ENCODE measurements at regions not wholly inside any gene's neighbourhood (a gene's known extent, or its start where the extent isn't known, plus 50 kb on each side); places are given as distances from the start of the nearest gene placed in this dataset.

- H3K27ac ChIP-seq, result no peak overlapping the region
- H3K4me3 ChIP-seq, result no peak overlapping the region
- H3K9me3 ChIP-seq, result no peaks in the 10 kb centered on the region
- DNase-seq, result no peak
- no peaks in the 10 kb centered on the region for H3K4me1 ChIP-seq
- intact Hi-C loops (cut with DNase I), result no loop called here
- no peak overlapping the region for H3K9ac ChIP-seq (ENCODE audit: low read depth in 2 of 2, low read length in 2 of 2)
- H3K27me3 ChIP-seq, result no peaks in the 10 kb centered on the region
- H3K36me3 ChIP-seq, result no peaks in the 10 kb centered on the region
- TF ChIP-seq, protein P1, sequence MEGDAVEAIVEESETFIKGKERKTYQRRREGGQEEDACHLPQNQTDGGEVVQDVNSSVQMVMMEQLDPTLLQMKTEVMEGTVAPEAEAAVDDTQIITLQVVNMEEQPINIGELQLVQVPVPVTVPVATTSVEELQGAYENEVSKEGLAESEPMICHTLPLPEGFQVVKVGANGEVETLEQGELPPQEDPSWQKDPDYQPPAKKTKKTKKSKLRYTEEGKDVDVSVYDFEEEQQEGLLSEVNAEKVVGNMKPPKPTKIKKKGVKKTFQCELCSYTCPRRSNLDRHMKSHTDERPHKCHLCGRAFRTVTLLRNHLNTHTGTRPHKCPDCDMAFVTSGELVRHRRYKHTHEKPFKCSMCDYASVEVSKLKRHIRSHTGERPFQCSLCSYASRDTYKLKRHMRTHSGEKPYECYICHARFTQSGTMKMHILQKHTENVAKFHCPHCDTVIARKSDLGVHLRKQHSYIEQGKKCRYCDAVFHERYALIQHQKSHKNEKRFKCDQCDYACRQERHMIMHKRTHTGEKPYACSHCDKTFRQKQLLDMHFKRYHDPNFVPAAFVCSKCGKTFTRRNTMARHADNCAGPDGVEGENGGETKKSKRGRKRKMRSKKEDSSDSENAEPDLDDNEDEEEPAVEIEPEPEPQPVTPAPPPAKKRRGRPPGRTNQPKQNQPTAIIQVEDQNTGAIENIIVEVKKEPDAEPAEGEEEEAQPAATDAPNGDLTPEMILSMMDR (IDR thresholded peaks at IDR 0.05), result no peak
These were observed 598.6 kb downstream of the NYAP2 start for GRCh38 chr2:225998116-225998515.

DNA sequence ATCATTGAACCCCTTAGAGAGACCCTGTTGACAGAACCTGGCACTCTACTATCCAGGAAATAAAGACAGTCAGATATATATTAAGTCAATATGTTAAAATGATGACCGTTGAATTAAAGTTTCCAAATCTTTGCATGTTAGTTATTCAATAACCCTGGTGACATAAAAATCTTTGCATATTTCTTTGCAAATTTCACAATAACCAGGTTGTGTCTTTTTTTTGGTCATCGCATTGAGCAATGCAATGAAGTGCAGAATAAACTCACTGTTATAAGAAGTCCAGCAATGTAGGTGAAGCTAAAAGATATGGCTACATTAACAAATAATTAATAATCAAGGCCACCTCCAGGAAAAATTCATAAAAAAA, 596.9 kb downstream of the NYAP2 start:
- Histone ChIP-seq H3K36me3 (no peaks in the 10 kb centered on the region), H3K27ac (no peak overlapping the region), H3K9me3 (no peaks in the 10 kb centered on the region), H3K27me3 (no peaks in the 10 kb centered on the region), H3K9ac (ENCODE audit: low read depth in 2 of 2, low read length in 2 of 2) (no peak overlapping the region), H3K4me1 (no peaks in the 10 kb centered on the region), H3K4me3 (no peak overlapping the region)
- intact Hi-C loops (cut with DNase I), result no loop called here
- DNase-seq, result no peak
- TF ChIP-seq, protein P1 (IDR thresholded peaks at IDR 0.05), result no peak

DNA sequence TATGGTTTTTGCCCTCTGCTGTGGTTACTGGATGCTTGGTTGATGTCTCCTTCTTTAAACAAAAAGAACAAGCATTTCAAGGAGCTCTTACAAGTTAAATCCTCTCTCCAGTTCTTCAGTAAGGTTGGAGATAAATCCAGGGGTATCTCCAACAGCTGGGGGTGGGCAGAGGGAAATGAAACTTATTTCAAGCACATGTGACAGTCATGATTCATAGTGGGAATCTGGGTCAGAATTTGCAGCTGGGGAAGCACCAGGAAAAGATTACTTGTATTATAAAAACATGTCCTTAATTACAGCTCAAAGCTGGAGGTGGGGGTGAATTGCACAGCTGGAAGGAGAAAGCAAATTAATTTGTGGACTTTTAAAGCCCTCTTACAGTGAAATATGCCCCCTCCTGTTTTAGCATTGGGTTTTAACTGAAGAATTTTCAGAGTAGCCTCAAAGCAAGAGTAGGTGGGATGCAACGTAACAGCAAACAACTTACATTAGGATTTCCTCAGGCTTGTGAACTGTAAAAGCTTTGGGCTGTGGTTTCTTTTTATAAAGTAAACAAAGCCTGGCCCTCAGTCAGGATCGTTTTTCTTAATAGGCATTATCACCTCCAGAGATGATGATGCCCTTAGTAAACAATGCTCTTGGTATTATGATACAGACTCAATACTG, 596.4 kb downstream of the NYAP2 start:
- H3K27me3 ChIP-seq, result no peaks in the 10 kb centered on the region
- intact Hi-C loops (cut with DNase I), result no loop called here
- H3K9ac ChIP-seq (ENCODE audit: low read depth in 2 of 2, low read length in 2 of 2), result no peak overlapping the region
- TF ChIP-seq, protein P1 (IDR thresholded peaks at IDR 0.05), result no peak
- H3K36me3 ChIP-seq, result no peaks in the 10 kb centered on the region
- no peaks in the 10 kb centered on the region for H3K9me3 ChIP-seq
- no peak overlapping the region for H3K4me3 ChIP-seq
- H3K4me1 ChIP-seq, result no peaks in the 10 kb centered on the region
- H3K27ac ChIP-seq, result no peak overlapping the region
- DNase-seq, result no peak

DNA sequence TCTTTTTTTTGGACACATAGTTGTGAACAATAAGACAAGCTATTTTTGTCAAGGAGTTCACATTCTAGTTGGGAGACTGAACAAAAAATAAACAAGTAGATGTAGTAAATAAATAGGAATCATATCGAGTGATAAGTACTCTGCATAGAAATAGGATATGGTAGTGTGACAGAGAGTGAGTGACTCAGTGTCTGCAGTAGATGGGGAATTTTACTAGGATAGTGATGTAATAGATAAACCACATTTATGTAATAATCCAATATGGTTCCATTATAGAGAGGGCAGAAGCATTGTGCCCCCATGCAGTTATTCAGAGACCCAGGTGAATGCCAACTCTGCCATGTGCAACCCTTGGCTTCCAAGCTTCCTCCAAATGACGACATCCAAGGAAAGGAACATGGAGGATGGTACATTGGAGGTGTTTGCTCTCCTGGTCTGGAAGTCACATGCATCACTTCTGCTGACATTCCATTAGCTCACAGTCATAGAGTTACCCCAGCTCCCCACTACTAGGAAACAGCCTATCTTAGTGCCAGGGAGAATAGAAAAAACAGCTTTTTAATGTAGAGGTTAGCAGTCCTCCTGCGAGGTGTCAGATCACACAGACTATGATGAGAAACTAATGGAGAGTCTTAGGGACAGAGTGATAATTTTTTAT, 595.4 kb downstream of the NYAP2 start:
- no peak for DNase-seq
- Histone ChIP-seq H3K9me3 (no peaks in the 10 kb centered on the region), H3K36me3 (no peaks in the 10 kb centered on the region), H3K4me3 (no peak overlapping the region), H3K4me1 (no peaks in the 10 kb centered on the region), H3K27me3 (no peaks in the 10 kb centered on the region), H3K9ac (ENCODE audit: low read depth in 2 of 2, low read length in 2 of 2) (no peak overlapping the region), H3K27ac (no peak overlapping the region)
- intact Hi-C loops (cut with DNase I), result no loop called here
- TF ChIP-seq, protein P1 (IDR thresholded peaks at IDR 0.05), result no peak

DNA sequence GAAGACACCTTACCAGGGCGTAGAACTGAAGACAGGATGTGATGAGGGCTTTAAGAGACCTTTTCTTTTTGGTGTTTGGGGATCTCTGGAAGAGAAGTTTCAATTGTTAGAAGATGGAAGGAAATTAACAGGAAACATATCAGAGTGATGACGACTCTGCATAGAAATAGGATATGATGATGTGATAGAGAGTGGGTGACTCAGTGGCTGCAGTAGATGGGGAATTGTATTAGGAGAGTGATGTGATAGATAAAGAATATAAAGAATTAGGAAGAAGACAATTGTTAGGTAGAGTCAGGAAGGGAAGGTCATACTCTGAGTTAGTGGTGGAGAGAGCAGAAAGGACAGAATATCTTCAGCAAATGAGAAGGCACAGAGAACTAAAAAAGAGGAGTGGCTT, 593.9 kb downstream of the NYAP2 start:
- Histone ChIP-seq H3K27ac (no peak overlapping the region), H3K9me3 (no peaks in the 10 kb centered on the region), H3K36me3 (no peaks in the 10 kb centered on the region), H3K9ac (ENCODE audit: low read depth in 2 of 2, low read length in 2 of 2) (no peak overlapping the region), H3K4me3 (no peak overlapping the region), H3K4me1 (no peaks in the 10 kb centered on the region), H3K27me3 (no peaks in the 10 kb centered on the region)
- intact Hi-C loops (cut with DNase I), result no loop called here
- DNase-seq, result no peak
- TF ChIP-seq, protein P1 (IDR thresholded peaks at IDR 0.05), result no peak
